ENCODE measurements at regions not wholly inside any gene's neighbourhood (a gene's known extent, or its start where the extent isn't known, plus 50 kb on each side); places are given as distances from the start of the nearest gene placed in this dataset.

DNA sequence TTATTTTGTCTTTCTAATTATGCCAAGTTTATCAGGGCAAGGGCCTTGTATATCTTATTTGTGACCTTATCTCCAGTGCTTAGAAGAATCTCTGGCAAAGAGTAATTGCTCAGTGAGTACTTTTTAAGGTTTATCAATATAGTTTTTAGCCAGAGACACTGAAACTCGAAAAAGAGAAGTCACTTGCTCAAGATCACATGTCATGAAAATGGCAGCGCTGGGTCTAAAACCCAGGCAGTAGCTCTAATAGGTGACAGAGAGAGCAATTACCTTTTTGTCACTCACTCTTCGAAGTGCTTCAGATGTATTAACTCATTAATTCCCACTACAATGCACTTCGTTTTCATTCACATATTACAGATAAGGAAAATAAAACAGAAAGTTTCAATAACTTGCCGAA lies 667.5 kb downstream of the DOK5 start:
- DNase-seq (ENCODE audit: low spot score) = no peak
- Histone ChIP-seq H3K9me3 (ENCODE audit: low read depth, low read length, poor library complexity, severe bottlenecking) (peaks cover 12% of the 10 kb centered on the region), H3K27me3 (replicated peaks; ENCODE audit: insufficient read depth, low read depth, low read length, poor library complexity) (no peaks in the 10 kb centered on the region), H3K4me1 (ENCODE audit: insufficient read depth, low read length, poor library complexity, severe bottlenecking) (no peaks in the 10 kb centered on the region), H3K4me3 (ENCODE audit: low read depth, low read length, poor library complexity, severe bottlenecking) (no peak overlapping the region), H3K27ac (ENCODE audit: low read depth, low read length, poor library complexity, severe bottlenecking) (no peak overlapping the region), H3K36me3 (ENCODE audit: insufficient read depth, low read length, poor library complexity, severe bottlenecking) (no peaks in the 10 kb centered on the region)
- BruUV-seq (replicated peaks) = no TSS peak
- CTCF ChIA-PET = no interaction called here
- intact Hi-C loops (cut with micrococcal nuclease; ENCODE audit: unreplicated experiment) = no loop called here
- POLR2A ChIA-PET (ENCODE audit: low non-redundant PET) = no interaction called here
- TF ChIP-seq EZH2 (IDR thresholded peaks at IDR 0.05; ENCODE audit: borderline replicate concordance, low read depth, low read length, poor library complexity, severe bottlenecking) = no peak
- TF ChIP-seq, protein P1, sequence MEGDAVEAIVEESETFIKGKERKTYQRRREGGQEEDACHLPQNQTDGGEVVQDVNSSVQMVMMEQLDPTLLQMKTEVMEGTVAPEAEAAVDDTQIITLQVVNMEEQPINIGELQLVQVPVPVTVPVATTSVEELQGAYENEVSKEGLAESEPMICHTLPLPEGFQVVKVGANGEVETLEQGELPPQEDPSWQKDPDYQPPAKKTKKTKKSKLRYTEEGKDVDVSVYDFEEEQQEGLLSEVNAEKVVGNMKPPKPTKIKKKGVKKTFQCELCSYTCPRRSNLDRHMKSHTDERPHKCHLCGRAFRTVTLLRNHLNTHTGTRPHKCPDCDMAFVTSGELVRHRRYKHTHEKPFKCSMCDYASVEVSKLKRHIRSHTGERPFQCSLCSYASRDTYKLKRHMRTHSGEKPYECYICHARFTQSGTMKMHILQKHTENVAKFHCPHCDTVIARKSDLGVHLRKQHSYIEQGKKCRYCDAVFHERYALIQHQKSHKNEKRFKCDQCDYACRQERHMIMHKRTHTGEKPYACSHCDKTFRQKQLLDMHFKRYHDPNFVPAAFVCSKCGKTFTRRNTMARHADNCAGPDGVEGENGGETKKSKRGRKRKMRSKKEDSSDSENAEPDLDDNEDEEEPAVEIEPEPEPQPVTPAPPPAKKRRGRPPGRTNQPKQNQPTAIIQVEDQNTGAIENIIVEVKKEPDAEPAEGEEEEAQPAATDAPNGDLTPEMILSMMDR (conservative IDR thresholded peaks at IDR 0.05; ENCODE audit: low read depth, low read length) = no peak

DNA sequence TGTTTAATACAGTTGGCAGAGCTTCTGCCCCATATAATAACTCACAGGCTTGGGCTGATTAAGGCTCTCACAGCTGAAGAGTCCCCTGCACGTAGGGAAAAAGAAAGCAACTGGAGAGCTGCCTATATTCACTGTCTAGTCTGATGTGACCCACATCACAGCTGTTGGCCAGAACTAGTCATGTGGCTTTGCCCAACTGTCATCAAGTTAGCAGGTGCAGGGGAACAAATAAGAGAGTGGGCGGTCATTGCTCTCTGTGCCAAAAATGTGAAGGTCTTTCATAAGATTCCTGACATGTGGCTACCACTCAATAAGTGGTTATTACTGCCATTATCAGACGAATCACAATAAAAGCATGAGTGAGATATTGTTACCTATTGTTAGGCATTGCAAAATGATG lies 665.2 kb downstream of the DOK5 start:
- no TSS peak for BruUV-seq (replicated peaks)
- Histone ChIP-seq H3K36me3 (ENCODE audit: insufficient read depth, low read length, poor library complexity, severe bottlenecking) (no peaks in the 10 kb centered on the region), H3K27ac (ENCODE audit: low read depth, low read length, poor library complexity, severe bottlenecking) (no peak overlapping the region), H3K4me3 (ENCODE audit: low read depth, low read length, poor library complexity, severe bottlenecking) (no peak overlapping the region), H3K9me3 (ENCODE audit: low read depth, low read length, poor library complexity, severe bottlenecking) (peaks cover 13% of the 10 kb centered on the region), H3K4me1 (ENCODE audit: insufficient read depth, low read length, poor library complexity, severe bottlenecking) (no peaks in the 10 kb centered on the region), H3K27me3 (replicated peaks; ENCODE audit: insufficient read depth, low read depth, low read length, poor library complexity) (no peaks in the 10 kb centered on the region)
- no peak for DNase-seq (ENCODE audit: low spot score)
- TF ChIP-seq, protein P1 (conservative IDR thresholded peaks at IDR 0.05; ENCODE audit: low read depth, low read length) = no peak
- TF ChIP-seq EZH2 (IDR thresholded peaks at IDR 0.05; ENCODE audit: borderline replicate concordance, low read depth, low read length, poor library complexity, severe bottlenecking) = no peak
- ChIA-PET POLR2A (ENCODE audit: low non-redundant PET) (no interaction called here), CTCF (no interaction called here)
- intact Hi-C loops (cut with micrococcal nuclease; ENCODE audit: unreplicated experiment) = no loop called here

DNA sequence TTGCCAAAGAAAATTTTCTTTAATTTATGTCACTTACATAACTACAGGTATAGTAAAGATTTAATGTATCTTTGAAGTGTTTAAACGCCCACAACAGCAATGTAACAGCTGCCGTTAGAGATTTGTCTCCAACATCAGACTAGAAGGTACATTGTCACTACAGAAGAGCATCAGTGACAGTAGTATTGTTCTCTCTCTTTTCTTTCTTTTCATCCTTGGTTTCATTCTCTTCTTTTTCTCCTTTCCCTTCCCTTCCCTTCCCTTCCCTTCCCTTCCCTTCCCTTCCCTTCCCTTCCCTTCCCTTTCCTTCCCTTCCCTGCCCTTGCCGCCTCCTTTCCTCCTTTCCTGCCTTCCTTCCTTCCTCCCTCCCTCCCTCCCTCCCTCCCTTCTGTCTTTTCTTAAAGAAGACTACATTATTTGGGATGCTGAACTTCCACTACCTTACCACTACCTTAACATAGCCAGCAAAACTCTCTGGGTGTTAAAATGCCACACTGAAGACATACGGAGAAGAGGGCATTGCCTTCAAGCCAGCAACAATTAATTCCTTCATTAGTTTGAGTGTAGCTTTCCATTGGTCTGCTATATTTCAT lies 663.9 kb downstream of the DOK5 start:
- H3K9me3 ChIP-seq (ENCODE audit: low read depth, low read length, poor library complexity, severe bottlenecking) = peaks cover 8% of the 10 kb centered on the region
- DNase-seq (ENCODE audit: low spot score) = no peak
- TF ChIP-seq, protein P1 (conservative IDR thresholded peaks at IDR 0.05; ENCODE audit: low read depth, low read length) = no peak
- no peak for TF ChIP-seq EZH2 (IDR thresholded peaks at IDR 0.05; ENCODE audit: borderline replicate concordance, low read depth, low read length, poor library complexity, severe bottlenecking)
- POLR2A ChIA-PET (ENCODE audit: low non-redundant PET) = no interaction called here
- H3K4me3 ChIP-seq (ENCODE audit: low read depth, low read length, poor library complexity, severe bottlenecking) = no peak overlapping the region
- H3K27ac ChIP-seq (ENCODE audit: low read depth, low read length, poor library complexity, severe bottlenecking) = no peak overlapping the region
- H3K36me3 ChIP-seq (ENCODE audit: insufficient read depth, low read length, poor library complexity, severe bottlenecking) = no peaks in the 10 kb centered on the region
- H3K4me1 ChIP-seq (ENCODE audit: insufficient read depth, low read length, poor library complexity, severe bottlenecking) = no peaks in the 10 kb centered on the region
- intact Hi-C loops (cut with micrococcal nuclease; ENCODE audit: unreplicated experiment) = no loop called here
- CTCF ChIA-PET = no interaction called here
- no TSS peak for BruUV-seq (replicated peaks)
- H3K27me3 ChIP-seq (replicated peaks; ENCODE audit: insufficient read depth, low read depth, low read length, poor library complexity) = no peaks in the 10 kb centered on the region
